Activated B cell treated with CpG ODN at 0.5 μM for 24 hours (primary cell): ENCODE measurements at regions not wholly inside any gene's neighbourhood (a gene's known extent, or its start where the extent isn't known, plus 50 kb on each side); places are given as distances from the start of the nearest gene placed in this dataset.
"Not testable (repeated sequence)": the region's sequence is repeated elsewhere in the genome, so short reads cannot be mapped to it uniquely, and the experiment has no call there.

Experiments used
- ATAC-seq: fragments of 200-7000 bp; cut with Tn5 transposase; one replicate; pipeline ENCODE4 v1.10.0; 2021; ENCODE audit warnings: low read depth, mild to moderate bottlenecking, moderate library complexity
- CTCF ChIA-PET: fragments of 350-600 bp; sonication (Branson Sonifier 250); formaldehyde crosslinking; loops from one replicate; lab custom pipeline; 2021; ENCODE audit warnings: antibody characterized with exemption; lab: Charles Lee
- POLR2A ChIA-PET: fragments of 350-600 bp; sonication (Branson Sonifier 250); formaldehyde crosslinking; loops from one replicate; lab custom pipeline; 2021; ENCODE audit warnings: antibody characterized with exemption; lab: Charles Lee
- DNase-seq: peaks from one replicate; pipeline ENCODE4 v3.0.0; 2022
- H3K27ac Mint-ChIP-seq: one replicate; pipeline ENCODE4 v1.8.0; 2020; ENCODE audit warnings: mixed read lengths
- H3K27me3 Mint-ChIP-seq: one replicate; pipeline ENCODE4 v1.8.0; 2021; ENCODE audit warnings: mixed read lengths
- H3K36me3 Mint-ChIP-seq: one replicate; pipeline ENCODE4 v1.8.0; 2021; ENCODE audit warnings: low read depth, mixed read lengths
- H3K4me1 Mint-ChIP-seq: one replicate; pipeline ENCODE4 v1.8.0; 2021; ENCODE audit warnings: mixed read lengths
- H3K4me3 Mint-ChIP-seq: one replicate; pipeline ENCODE4 v1.8.0; 2020; ENCODE audit warnings: mild to moderate bottlenecking, mixed read lengths
- H3K9me3 Mint-ChIP-seq: one replicate; pipeline ENCODE4 v1.8.0; 2020; ENCODE audit warnings: mixed read lengths
- intact Hi-C: fragments of 100-400 bp; cut with micrococcal nuclease; formaldehyde crosslinking; loops from one replicate; pipeline ENCODE4 v1.15.1; 2024
- TF ChIP-seq, protein P1 (sequence below): fragments of 200-600 bp; IDR thresholded peaks from one replicate; pipeline ENCODE4 v1.8.0; 2022; ENCODE audit warnings: antibody characterized with exemption, mild to moderate bottlenecking

DNA sequence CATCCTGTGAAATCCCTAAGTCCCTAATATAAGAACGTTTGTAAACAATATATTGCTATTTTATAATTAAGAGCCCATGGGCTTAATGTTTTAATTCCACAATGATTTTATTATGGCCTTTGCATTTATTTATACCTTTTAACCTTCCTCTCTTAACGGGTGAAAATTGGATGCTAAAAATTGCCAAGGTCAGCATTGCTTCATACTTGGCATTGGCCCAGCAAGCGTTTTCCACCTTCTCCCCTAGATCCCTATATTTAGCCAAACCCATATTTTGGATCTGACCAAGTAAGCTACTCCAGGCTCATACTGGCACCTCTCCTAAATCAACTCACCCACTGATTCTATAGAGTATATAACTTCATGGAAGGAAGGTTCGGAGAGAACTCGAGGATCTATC is 188.0 kb upstream of the NR2F2 start:
- no peak overlapping the region for H3K27ac Mint-ChIP-seq
- ChIA-PET POLR2A (no interaction called here), CTCF (no interaction called here)
- H3K9me3 Mint-ChIP-seq = peaks cover 14% of the 10 kb centered on the region
- no peak for ATAC-seq
- TF ChIP-seq, protein P1, sequence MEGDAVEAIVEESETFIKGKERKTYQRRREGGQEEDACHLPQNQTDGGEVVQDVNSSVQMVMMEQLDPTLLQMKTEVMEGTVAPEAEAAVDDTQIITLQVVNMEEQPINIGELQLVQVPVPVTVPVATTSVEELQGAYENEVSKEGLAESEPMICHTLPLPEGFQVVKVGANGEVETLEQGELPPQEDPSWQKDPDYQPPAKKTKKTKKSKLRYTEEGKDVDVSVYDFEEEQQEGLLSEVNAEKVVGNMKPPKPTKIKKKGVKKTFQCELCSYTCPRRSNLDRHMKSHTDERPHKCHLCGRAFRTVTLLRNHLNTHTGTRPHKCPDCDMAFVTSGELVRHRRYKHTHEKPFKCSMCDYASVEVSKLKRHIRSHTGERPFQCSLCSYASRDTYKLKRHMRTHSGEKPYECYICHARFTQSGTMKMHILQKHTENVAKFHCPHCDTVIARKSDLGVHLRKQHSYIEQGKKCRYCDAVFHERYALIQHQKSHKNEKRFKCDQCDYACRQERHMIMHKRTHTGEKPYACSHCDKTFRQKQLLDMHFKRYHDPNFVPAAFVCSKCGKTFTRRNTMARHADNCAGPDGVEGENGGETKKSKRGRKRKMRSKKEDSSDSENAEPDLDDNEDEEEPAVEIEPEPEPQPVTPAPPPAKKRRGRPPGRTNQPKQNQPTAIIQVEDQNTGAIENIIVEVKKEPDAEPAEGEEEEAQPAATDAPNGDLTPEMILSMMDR = no peak
- no peak for DNase-seq
- no peak overlapping the region for H3K4me3 Mint-ChIP-seq
- H3K36me3 Mint-ChIP-seq = no peaks in the 10 kb centered on the region
- no peaks in the 10 kb centered on the region for H3K4me1 Mint-ChIP-seq
- intact Hi-C loops = no loop called here
- no peaks in the 10 kb centered on the region for H3K27me3 Mint-ChIP-seq

DNA sequence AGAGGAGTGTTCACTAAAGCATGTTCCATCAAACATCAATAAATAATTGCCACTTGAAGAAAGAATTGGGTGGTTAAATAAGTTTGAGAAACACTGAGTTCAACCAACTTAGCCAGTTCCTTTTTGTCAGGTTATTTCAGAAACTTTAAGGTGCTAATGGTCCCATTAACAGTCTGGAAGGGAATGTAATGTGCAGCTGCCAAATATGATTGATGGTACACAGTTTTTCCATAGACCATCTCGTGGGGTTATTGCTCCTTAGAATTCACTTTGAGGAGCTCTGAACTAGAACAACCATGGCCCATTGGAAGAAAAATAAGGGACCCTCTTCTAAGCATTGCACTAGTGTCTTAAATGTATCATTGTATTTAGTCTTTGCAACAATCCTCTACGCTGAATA is 185.8 kb upstream of the NR2F2 start:
- intact Hi-C loops = no loop called here

DNA sequence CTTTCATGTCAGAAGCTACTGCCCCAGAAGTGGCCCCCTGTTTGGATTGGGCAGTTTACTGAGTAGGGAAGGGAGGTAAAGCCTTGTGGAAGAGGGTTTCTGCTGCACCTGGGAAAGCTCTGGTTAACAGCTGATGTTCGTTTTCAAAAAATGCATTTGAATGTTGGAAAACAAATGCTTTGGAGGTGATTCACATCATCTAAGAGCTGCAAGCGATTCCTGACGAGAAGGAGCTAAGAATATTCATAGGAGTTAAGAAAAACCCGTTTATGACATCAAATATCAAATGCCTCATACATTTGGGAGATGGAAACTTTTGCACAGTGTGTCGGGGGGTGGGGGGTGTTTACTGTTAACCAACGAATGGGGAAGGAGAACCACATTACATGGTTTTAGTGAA is 183.8 kb upstream of the NR2F2 start:
- intact Hi-C loops = no loop called here
- ChIA-PET CTCF (no interaction called here), POLR2A (no interaction called here)

More for the DNA sequence above, 185.8 kb upstream of the NR2F2 start:
- no peak for DNase-seq
- Mint-ChIP-seq H3K27me3 (no peaks in the 10 kb centered on the region), H3K4me1 (no peaks in the 10 kb centered on the region), H3K27ac (no peak overlapping the region), H3K36me3 (no peaks in the 10 kb centered on the region), H3K4me3 (no peak overlapping the region), H3K9me3 (peaks cover 9% of the 10 kb centered on the region)
- no peak for ATAC-seq
- ChIA-PET POLR2A (no interaction called here), CTCF (no interaction called here)
- TF ChIP-seq, protein P1 = no peak

DNA sequence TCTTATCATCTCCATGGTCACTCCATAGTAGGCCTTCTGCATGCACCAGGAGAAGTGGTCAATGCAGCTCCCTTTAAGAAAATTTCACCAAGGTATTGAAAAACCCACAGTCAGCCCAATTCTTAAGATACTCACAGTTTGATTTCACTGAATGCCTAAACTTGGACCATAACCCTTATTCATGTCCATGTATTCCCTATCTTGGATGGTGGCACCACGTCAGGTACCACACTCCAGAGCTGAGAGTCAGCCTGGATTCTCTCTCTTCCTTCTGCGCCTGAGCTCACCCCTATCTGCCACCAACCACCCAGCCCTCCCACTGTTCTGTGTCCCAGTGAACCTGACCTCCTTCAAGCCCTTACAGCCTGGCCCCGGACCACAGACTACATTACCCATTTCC is 183.2 kb upstream of the NR2F2 start:
- ChIA-PET CTCF (no interaction called here), POLR2A (no interaction called here)
- TF ChIP-seq, protein P1 = no peak
- Mint-ChIP-seq H3K36me3 (no peaks in the 10 kb centered on the region), H3K27ac (no peak overlapping the region), H3K9me3 (no peaks in the 10 kb centered on the region), H3K4me3 (no peak overlapping the region), H3K27me3 (no peaks in the 10 kb centered on the region), H3K4me1 (no peaks in the 10 kb centered on the region)
- no peak for ATAC-seq
- DNase-seq = no peak
- intact Hi-C loops = no loop called here

More for the DNA sequence above, 183.8 kb upstream of the NR2F2 start:
- peaks cover under 1% of the 10 kb centered on the region for H3K9me3 Mint-ChIP-seq
- DNase-seq = no peak
- no peaks in the 10 kb centered on the region for H3K27me3 Mint-ChIP-seq
- no peak for ATAC-seq
- no peaks in the 10 kb centered on the region for H3K4me1 Mint-ChIP-seq
- no peaks in the 10 kb centered on the region for H3K36me3 Mint-ChIP-seq
- no peak overlapping the region for H3K4me3 Mint-ChIP-seq
- TF ChIP-seq, protein P1 = no peak
- no peak overlapping the region for H3K27ac Mint-ChIP-seq

DNA sequence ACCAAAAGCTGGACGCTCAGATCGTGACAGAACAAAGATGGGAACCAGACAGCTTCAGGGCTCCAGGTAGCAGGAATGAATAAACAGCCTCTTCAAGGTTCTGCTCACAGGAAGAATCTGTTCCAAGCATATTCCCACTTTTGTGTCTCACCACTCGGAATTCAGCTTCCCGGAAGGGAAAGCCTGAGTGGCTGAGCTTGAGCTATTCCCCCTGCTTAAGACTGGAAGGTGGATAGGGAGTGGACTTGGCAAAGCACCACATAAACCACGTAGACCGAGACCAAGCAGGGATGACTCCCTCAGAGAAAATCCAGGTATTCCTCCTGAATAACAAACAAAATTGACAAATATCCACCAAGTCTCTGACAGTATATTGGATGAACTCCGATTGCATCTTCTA is 180.2 kb upstream of the NR2F2 start:
- no peak for DNase-seq
- H3K9me3 Mint-ChIP-seq = no peaks in the 10 kb centered on the region
- H3K36me3 Mint-ChIP-seq = no peaks in the 10 kb centered on the region
- H3K27me3 Mint-ChIP-seq = no peaks in the 10 kb centered on the region
- TF ChIP-seq, protein P1 = no peak
- ChIA-PET CTCF (no interaction called here), POLR2A (no interaction called here)
- ATAC-seq = no peak
- no peak overlapping the region for H3K4me3 Mint-ChIP-seq
- no peak overlapping the region for H3K27ac Mint-ChIP-seq
- no peaks in the 10 kb centered on the region for H3K4me1 Mint-ChIP-seq
- intact Hi-C loops = no loop called here

DNA sequence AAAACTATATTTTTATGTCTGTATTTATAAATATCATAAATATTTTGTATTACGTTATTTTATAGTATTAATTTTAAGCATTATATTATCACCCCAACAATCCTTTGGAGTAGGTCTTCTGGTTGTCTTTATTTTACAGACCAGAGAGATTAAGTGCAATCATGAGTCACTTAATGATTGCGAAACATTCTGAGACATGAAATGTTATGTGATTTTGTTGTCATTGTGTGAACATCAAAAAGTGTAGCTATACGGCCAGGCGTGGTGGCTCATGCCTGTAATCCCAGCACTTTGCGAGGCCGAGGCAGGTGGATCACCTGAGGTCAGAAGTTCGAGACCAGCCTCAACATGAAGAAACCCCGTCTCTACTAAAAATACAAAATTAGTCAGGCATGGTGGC is 178.8 kb upstream of the NR2F2 start:
- H3K27ac Mint-ChIP-seq, ATAC-seq: not testable (repeated sequence)

More for the DNA sequence above, 178.8 kb upstream of the NR2F2 start:
- H3K9me3 Mint-ChIP-seq, POLR2A ChIA-PET, intact Hi-C loops, H3K4me3 Mint-ChIP-seq, CTCF ChIA-PET, H3K27me3 Mint-ChIP-seq, H3K4me1 Mint-ChIP-seq, DNase-seq, H3K36me3 Mint-ChIP-seq: not testable (repeated sequence)
